ENCODE measurements at regions not wholly inside any gene's neighbourhood (a gene's known extent, or its start where the extent isn't known, plus 50 kb on each side); places are given as distances from the start of the nearest gene placed in this dataset.
"Not testable (repeated sequence)": the region's sequence is repeated elsewhere in the genome, so short reads cannot be mapped to it uniquely, and the experiment has no call there.

DNA sequence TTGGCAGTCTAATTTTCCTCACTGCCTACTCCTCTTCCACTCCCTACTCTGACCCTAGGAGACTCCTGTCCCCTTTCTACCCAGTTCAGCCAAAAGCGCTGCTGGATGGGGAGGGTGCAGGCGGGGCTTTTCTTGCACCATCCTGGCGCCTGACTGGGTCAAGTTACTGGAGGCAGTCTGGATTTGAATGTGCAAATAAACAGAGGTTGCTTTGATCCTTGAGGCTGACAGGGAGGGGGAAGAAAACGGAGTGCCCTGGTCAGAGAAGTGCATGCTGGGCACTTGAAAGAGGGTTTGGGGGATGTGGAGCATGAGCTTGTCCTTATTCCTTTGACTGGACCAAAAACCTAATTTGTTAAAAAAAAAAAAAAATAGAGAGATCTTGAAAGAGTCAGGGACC lies 76.8 kb upstream of the SOX13 start:
- no peaks in the 10 kb centered on the region for H3K79me2 ChIP-seq (ENCODE audit: insufficient read depth, low read length)
- no peaks in the 10 kb centered on the region for H3K27me3 ChIP-seq (ENCODE audit: insufficient read depth, low read length, poor library complexity, severe bottlenecking)
- H4K20me1 ChIP-seq (ENCODE audit: insufficient read depth, low read length, poor library complexity, severe bottlenecking): no peaks in the 10 kb centered on the region
- H3K4me2 ChIP-seq (ENCODE audit: low read depth, low read length, poor library complexity, severe bottlenecking): no peak overlapping the region
- H3K9ac ChIP-seq (ENCODE audit: low read depth, low read length, poor library complexity, severe bottlenecking): no peak overlapping the region
- H3F3A ChIP-seq (ENCODE audit: low read depth): no peaks in the 10 kb centered on the region
- H3K4me3 ChIP-seq (ENCODE audit: low read length, poor library complexity, severe bottlenecking): no peak overlapping the region
- H3K9me2 ChIP-seq (replicated peaks; ENCODE audit: low read depth, low read length): no peaks in the 10 kb centered on the region
- no peaks in the 10 kb centered on the region for H3K4me1 ChIP-seq (ENCODE audit: insufficient read depth, low read length, poor library complexity, severe bottlenecking)
- no peak overlapping the region for H2AFZ ChIP-seq (ENCODE audit: low read length)
- TF ChIP-seq, protein P1, sequence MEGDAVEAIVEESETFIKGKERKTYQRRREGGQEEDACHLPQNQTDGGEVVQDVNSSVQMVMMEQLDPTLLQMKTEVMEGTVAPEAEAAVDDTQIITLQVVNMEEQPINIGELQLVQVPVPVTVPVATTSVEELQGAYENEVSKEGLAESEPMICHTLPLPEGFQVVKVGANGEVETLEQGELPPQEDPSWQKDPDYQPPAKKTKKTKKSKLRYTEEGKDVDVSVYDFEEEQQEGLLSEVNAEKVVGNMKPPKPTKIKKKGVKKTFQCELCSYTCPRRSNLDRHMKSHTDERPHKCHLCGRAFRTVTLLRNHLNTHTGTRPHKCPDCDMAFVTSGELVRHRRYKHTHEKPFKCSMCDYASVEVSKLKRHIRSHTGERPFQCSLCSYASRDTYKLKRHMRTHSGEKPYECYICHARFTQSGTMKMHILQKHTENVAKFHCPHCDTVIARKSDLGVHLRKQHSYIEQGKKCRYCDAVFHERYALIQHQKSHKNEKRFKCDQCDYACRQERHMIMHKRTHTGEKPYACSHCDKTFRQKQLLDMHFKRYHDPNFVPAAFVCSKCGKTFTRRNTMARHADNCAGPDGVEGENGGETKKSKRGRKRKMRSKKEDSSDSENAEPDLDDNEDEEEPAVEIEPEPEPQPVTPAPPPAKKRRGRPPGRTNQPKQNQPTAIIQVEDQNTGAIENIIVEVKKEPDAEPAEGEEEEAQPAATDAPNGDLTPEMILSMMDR (conservative IDR thresholded peaks at IDR 0.05; ENCODE audit: low read length): no peak
- no peak for TF ChIP-seq EZH2phosphoT487 (IDR thresholded peaks at IDR 0.05; ENCODE audit: borderline replicate concordance)
- no peaks in the 10 kb centered on the region for H3K36me3 ChIP-seq (ENCODE audit: insufficient read depth, low read length)
- H3K9me3 ChIP-seq (ENCODE audit: insufficient read depth, low read depth, low read length): 0 out of 2 replicates have a peak, but pooled peaks cover 2% of the 10 kb centered on the region

- not testable (repeated sequence) for H3K4me1 ChIP-seq (ENCODE audit: insufficient read depth, low read length, poor library complexity, severe bottlenecking); H3K4me2 ChIP-seq (ENCODE audit: low read depth, low read length, poor library complexity, severe bottlenecking); H3K36me3 ChIP-seq (ENCODE audit: insufficient read depth, low read length); H3F3A ChIP-seq (ENCODE audit: low read depth); H3K4me3 ChIP-seq (ENCODE audit: low read length, poor library complexity, severe bottlenecking); H3K9ac ChIP-seq (ENCODE audit: low read depth, low read length, poor library complexity, severe bottlenecking); H3K9me3 ChIP-seq (ENCODE audit: insufficient read depth, low read depth, low read length); H4K20me1 ChIP-seq (ENCODE audit: insufficient read depth, low read length, poor library complexity, severe bottlenecking); H3K9me2 ChIP-seq (replicated peaks; ENCODE audit: low read depth, low read length); H3K27me3 ChIP-seq (ENCODE audit: insufficient read depth, low read length, poor library complexity, severe bottlenecking); H3K79me2 ChIP-seq (ENCODE audit: insufficient read depth, low read length); H2AFZ ChIP-seq (ENCODE audit: low read length)
Measured at GRCh38 chr1:203998571-203998970, 74.3 kb upstream of the SOX13 start.

DNA sequence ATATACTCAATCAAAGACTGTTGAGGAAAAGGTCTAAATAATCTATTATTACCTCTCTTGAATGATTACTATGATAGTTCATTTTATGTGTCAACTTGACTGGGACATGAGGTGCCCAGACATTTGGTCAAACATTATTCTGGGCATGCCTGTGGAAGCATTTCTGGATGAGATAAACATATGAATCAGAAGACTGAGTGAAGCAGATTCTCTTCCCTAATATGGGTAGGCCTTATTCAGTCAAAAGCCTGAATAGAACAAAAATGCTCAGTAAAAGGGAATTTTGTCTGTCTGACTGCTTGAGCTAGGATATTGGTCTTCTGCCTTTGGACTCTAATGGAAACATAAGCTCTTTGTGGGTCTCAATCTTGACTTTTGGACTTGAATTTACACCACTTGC lies 73.3 kb upstream of the SOX13 start:
- no peaks in the 10 kb centered on the region for H3F3A ChIP-seq (ENCODE audit: low read depth)
- H3K9me3 ChIP-seq (ENCODE audit: insufficient read depth, low read depth, low read length): 0 out of 2 replicates have a peak, but pooled peaks cover 2% of the 10 kb centered on the region
- TF ChIP-seq, protein P1 (conservative IDR thresholded peaks at IDR 0.05; ENCODE audit: low read length): no peak
- no peak for TF ChIP-seq EZH2phosphoT487 (IDR thresholded peaks at IDR 0.05; ENCODE audit: borderline replicate concordance)
- H3K4me3 ChIP-seq (ENCODE audit: low read length, poor library complexity, severe bottlenecking): no peak overlapping the region
- H3K4me1 ChIP-seq (ENCODE audit: insufficient read depth, low read length, poor library complexity, severe bottlenecking): no peaks in the 10 kb centered on the region
- H3K9ac ChIP-seq (ENCODE audit: low read depth, low read length, poor library complexity, severe bottlenecking): no peak overlapping the region
- no peaks in the 10 kb centered on the region for H3K79me2 ChIP-seq (ENCODE audit: insufficient read depth, low read length)
- H3K27me3 ChIP-seq (ENCODE audit: insufficient read depth, low read length, poor library complexity, severe bottlenecking): no peaks in the 10 kb centered on the region
- H4K20me1 ChIP-seq (ENCODE audit: insufficient read depth, low read length, poor library complexity, severe bottlenecking): no peaks in the 10 kb centered on the region
- no peak overlapping the region for H2AFZ ChIP-seq (ENCODE audit: low read length)
- no peak overlapping the region for H3K4me2 ChIP-seq (ENCODE audit: low read depth, low read length, poor library complexity, severe bottlenecking)
- H3K36me3 ChIP-seq (ENCODE audit: insufficient read depth, low read length): no peaks in the 10 kb centered on the region
- H3K9me2 ChIP-seq (replicated peaks; ENCODE audit: low read depth, low read length): no peaks in the 10 kb centered on the region

GRCh38 chr1:204001166-204001901 lies 71.6 kb upstream of the SOX13 start:
- H3F3A ChIP-seq (ENCODE audit: low read depth): no peaks in the 10 kb centered on the region
- no peaks in the 10 kb centered on the region for H3K4me1 ChIP-seq (ENCODE audit: insufficient read depth, low read length, poor library complexity, severe bottlenecking)
- no peak overlapping the region for H3K4me2 ChIP-seq (ENCODE audit: low read depth, low read length, poor library complexity, severe bottlenecking)
- H2AFZ ChIP-seq (ENCODE audit: low read length): no peak overlapping the region
- no peak overlapping the region for H3K9ac ChIP-seq (ENCODE audit: low read depth, low read length, poor library complexity, severe bottlenecking)
- H4K20me1 ChIP-seq (ENCODE audit: insufficient read depth, low read length, poor library complexity, severe bottlenecking): no peaks in the 10 kb centered on the region
- no peak for TF ChIP-seq EZH2phosphoT487 (IDR thresholded peaks at IDR 0.05; ENCODE audit: borderline replicate concordance)
- TF ChIP-seq, protein P1 (conservative IDR thresholded peaks at IDR 0.05; ENCODE audit: low read length): no peak
- no peaks in the 10 kb centered on the region for H3K27me3 ChIP-seq (ENCODE audit: insufficient read depth, low read length, poor library complexity, severe bottlenecking)
- H3K9me2 ChIP-seq (replicated peaks; ENCODE audit: low read depth, low read length): no peaks in the 10 kb centered on the region
- H3K36me3 ChIP-seq (ENCODE audit: insufficient read depth, low read length): no peaks in the 10 kb centered on the region
- no peak overlapping the region for H3K4me3 ChIP-seq (ENCODE audit: low read length, poor library complexity, severe bottlenecking)
- no peaks in the 10 kb centered on the region for H3K79me2 ChIP-seq (ENCODE audit: insufficient read depth, low read length)
- H3K9me3 ChIP-seq (ENCODE audit: insufficient read depth, low read depth, low read length): 0 out of 2 replicates have a peak, but pooled peaks cover 2% of the 10 kb centered on the region
